GM12874 (cell line): ENCODE measurements at regions not wholly inside any gene's neighbourhood (a gene's known extent, or its start where the extent isn't known, plus 50 kb on each side); places are given as distances from the start of the nearest gene placed in this dataset.

Experiments used
- CTCF ChIP-seq: IDR thresholded peaks from 2 replicates; pipeline ENCODE4 v1.5.1; 2011; ENCODE audit warnings: low read depth, mild to moderate bottlenecking, control low read depth, low read length, moderate library complexity; ENCODE audit not compliant: insufficient read depth

DNA sequence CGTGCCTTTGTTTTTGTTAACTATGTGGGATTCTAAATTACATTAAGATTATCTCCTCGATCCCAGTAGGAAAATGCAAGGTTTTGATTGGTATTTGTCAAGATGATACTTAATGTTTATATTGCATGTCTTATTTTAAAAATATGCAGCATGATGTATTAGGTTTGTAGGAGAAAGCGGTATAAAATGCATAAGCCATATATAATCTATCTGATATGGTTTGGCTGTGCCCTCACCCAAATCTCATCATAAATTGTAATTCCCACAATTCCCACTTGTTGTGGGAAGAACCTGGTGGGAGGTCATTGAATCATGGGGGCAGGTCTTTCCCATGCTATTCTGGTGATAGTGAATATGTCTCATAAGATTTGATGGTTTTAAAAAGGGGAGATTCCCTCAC lies 198.1 kb upstream of the NCAM2 start:
- no peak for TF ChIP-seq CTCF

- TF ChIP-seq CTCF: no peak
Measured at GRCh38 chr21:20802201-20802600, 196.0 kb upstream of the NCAM2 start.

- no peak for TF ChIP-seq CTCF
Measured at GRCh38 chr21:20802631-20803260, 195.5 kb upstream of the NCAM2 start.

- no peak for TF ChIP-seq CTCF
Measured at GRCh38 chr21:20811702-20812101, 186.5 kb upstream of the NCAM2 start.

- no peak for TF ChIP-seq CTCF
Measured at GRCh38 chr21:20814090-20814489, 184.1 kb upstream of the NCAM2 start.

- no peak for TF ChIP-seq CTCF
Measured at GRCh38 chr21:20822666-20823065, 175.5 kb upstream of the NCAM2 start.

DNA sequence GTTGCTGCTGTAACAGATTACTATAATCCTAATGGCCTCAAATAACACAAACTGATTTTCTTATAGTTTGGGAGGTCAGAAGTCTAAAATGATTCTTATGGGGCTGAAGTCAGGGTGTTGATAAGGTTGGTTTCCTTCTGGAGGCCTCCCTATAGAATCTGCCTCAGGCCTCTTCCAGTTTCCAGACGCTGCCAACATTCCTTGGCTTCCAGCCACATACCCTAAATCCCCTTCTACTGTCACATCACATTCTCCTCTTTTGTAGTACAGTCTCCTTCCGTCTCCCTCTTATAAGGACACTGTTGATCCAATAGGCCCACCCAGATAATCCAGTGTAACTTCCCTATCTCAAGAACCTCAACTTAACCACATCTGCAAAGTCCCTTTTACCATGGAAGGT lies 145.3 kb upstream of the NCAM2 start:
- no peak for TF ChIP-seq CTCF
